ENCODE measurements at regions not wholly inside any gene's neighbourhood (a gene's known extent, or its start where the extent isn't known, plus 50 kb on each side); places are given as distances from the start of the nearest gene placed in this dataset.

- peak in 1 of 6 donors; percentile 18 for DNase-seq (ENCODE audit: low read depth in 4 of 6, low spot score in 6 of 6)
- H3K27ac ChIP-seq (ENCODE audit: low read depth, low read length) = no peak overlapping the region
- 100% methylated on average over 1 of the region's 1 CpG for WGBS (ENCODE audit: insufficient coverage)
- H3K9me3 ChIP-seq (ENCODE audit: control insufficient read depth, insufficient read depth, low read length) = no peaks in the 10 kb centered on the region
- H3K27me3 ChIP-seq (ENCODE audit: control insufficient read depth, insufficient read depth, low read length) = no peaks in the 10 kb centered on the region
- H3K36me3 ChIP-seq (ENCODE audit: control insufficient read depth, insufficient read depth, low read length) = no peaks in the 10 kb centered on the region
- peaks cover 3% of the 10 kb centered on the region for H3K4me1 ChIP-seq (ENCODE audit: control insufficient read depth, insufficient read depth, low read length)
- H3K4me3 ChIP-seq (ENCODE audit: low read depth, low read length) = no peak overlapping the region
Observed at GRCh38 chr6:40916845-40917244, 122.2 kb downstream of the UNC5CL start.

DNA sequence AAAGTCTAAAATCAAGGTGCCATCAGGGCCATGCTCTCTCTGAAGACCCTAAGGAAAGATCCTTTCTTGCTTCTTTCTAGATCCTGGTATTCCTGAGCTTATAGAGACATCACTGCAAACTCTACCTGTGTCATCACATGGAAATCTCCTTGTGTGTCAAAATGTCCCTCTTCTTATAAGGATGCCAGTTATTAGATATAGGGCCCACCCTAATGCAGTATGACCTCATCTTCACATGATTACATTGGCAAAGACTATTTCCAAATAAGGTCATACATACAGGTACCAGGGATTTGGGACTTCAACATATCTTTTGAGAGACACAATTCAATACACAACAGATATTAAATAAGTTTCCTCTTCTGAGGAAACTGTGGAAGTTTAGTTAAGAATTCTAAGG lies 123.9 kb downstream of the UNC5CL start:
- H3K27me3 ChIP-seq (ENCODE audit: control insufficient read depth, insufficient read depth, low read length) = no peaks in the 10 kb centered on the region
- no peak for DNase-seq (ENCODE audit: low read depth in 4 of 6, low spot score in 6 of 6)
- H3K27ac ChIP-seq (ENCODE audit: low read depth, low read length) = no peak overlapping the region
- H3K4me1 ChIP-seq (ENCODE audit: control insufficient read depth, insufficient read depth, low read length) = peaks cover 3% of the 10 kb centered on the region
- H3K4me3 ChIP-seq (ENCODE audit: low read depth, low read length) = no peak overlapping the region
- no peaks in the 10 kb centered on the region for H3K9me3 ChIP-seq (ENCODE audit: control insufficient read depth, insufficient read depth, low read length)
- no peaks in the 10 kb centered on the region for H3K36me3 ChIP-seq (ENCODE audit: control insufficient read depth, insufficient read depth, low read length)

DNA sequence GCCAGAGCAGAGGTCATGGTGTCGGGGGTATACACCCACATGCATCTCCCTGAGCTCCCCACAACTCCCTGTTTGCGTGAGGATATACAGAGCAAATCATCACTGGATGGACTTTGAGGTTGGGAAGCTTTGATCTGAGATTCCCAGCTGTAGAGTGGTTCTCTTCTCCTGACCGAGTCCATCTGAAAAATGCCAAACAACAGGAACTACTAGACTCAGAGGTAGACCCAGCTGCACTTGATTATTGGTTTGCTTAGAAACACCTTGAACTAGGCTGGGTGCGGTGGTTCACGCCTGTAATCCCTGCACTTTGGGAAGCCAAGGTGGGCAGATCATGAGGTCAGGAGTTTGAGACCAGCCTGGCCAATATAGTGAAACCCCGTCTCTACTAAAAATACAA lies 125.0 kb downstream of the UNC5CL start:
- Histone ChIP-seq H3K4me1 (ENCODE audit: control insufficient read depth, insufficient read depth, low read length) (peaks cover 3% of the 10 kb centered on the region), H3K4me3 (ENCODE audit: low read depth, low read length) (no peak overlapping the region), H3K9me3 (ENCODE audit: control insufficient read depth, insufficient read depth, low read length) (no peaks in the 10 kb centered on the region), H3K36me3 (ENCODE audit: control insufficient read depth, insufficient read depth, low read length) (no peaks in the 10 kb centered on the region), H3K27ac (ENCODE audit: low read depth, low read length) (no peak overlapping the region), H3K27me3 (ENCODE audit: control insufficient read depth, insufficient read depth, low read length) (no peaks in the 10 kb centered on the region)
- 96% methylated on average over 3 of the region's 6 CpGs for WGBS (ENCODE audit: insufficient coverage)
- DNase-seq (ENCODE audit: low read depth in 4 of 6, low spot score in 6 of 6) = no peak

DNA sequence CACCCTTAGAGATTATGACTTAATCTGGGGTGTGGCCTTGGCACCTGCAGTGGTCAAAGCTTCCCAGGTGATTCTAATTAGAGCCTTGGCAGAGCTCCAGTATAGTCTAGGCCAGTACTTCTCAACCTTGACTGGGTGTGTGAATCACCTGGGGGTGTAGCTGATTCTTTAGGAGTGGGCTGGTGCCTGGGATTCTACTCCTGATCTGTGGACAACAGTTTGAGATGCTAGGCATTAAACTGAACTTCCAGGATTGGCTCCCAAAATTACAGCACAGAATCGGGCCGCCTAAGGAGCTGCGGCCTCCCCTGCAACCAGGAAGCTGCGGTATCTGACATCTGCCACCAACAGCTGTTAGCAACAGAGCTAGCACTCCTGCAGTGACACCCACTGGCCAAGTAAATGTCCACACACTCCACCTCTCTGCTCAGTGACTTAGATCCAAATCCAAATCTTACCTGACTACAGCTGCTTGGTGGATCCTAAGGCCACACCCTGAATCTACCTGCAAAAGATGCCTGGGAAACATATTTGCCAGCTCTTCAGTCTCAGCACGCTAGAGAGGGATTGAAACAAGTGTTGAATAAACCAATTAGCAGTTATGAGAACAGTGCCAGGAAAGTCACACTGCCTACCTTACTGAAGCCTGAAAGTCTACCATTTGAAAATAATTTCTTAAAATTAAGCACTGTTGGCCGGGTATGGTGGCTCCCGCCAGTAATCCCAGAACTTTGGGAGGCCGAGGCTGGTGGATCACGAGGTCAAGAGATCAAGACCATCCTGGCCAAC lies 126.7 kb downstream of the UNC5CL start:
- Histone ChIP-seq H3K27ac (ENCODE audit: low read depth, low read length) (no peak overlapping the region), H3K27me3 (ENCODE audit: control insufficient read depth, insufficient read depth, low read length) (no peaks in the 10 kb centered on the region), H3K9me3 (ENCODE audit: control insufficient read depth, insufficient read depth, low read length) (no peaks in the 10 kb centered on the region), H3K36me3 (ENCODE audit: control insufficient read depth, insufficient read depth, low read length) (no peaks in the 10 kb centered on the region), H3K4me1 (ENCODE audit: control insufficient read depth, insufficient read depth, low read length) (peaks cover 6% of the 10 kb centered on the region), H3K4me3 (ENCODE audit: low read depth, low read length) (no peak overlapping the region)
- WGBS (ENCODE audit: insufficient coverage) = 67% methylated on average over 9 of the region's 9 CpGs
- DNase-seq (ENCODE audit: low read depth in 4 of 6, low spot score in 6 of 6) = peak in 4 of 6 donors; percentile 24 to 92 (median 46)

GRCh38 chr6:40910260-40910893 lies 128.6 kb downstream of the UNC5CL start:
- Histone ChIP-seq H3K27ac (ENCODE audit: low read depth, low read length) (no peak overlapping the region), H3K9me3 (ENCODE audit: control insufficient read depth, insufficient read depth, low read length) (no peaks in the 10 kb centered on the region), H3K4me3 (ENCODE audit: low read depth, low read length) (no peak overlapping the region), H3K4me1 (ENCODE audit: control insufficient read depth, insufficient read depth, low read length) (peaks cover 7% of the 10 kb centered on the region), H3K36me3 (ENCODE audit: control insufficient read depth, insufficient read depth, low read length) (no peaks in the 10 kb centered on the region), H3K27me3 (ENCODE audit: control insufficient read depth, insufficient read depth, low read length) (no peaks in the 10 kb centered on the region)
- DNase-seq (ENCODE audit: low read depth in 4 of 6, low spot score in 6 of 6) = no peak
- WGBS (ENCODE audit: insufficient coverage) = 96% methylated on average over 2 of the region's 2 CpGs

DNA sequence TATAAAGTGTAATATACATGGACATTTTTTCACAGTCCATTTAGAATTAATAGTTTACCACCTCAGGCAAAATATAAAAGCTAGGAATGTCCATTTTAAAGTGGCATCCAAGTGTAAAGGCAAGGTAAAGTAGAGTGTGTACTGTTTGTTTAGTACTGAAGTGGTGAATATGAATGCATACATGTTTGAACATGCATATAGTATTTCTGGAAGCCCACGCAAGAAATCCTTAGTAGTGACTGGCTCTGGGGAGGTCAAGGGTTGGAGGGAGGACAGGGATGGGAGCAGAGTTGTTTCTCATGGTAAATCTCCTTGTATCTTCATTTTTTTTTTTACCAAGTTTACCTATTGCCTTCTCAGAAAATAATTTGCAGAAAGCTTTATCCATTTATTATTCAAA lies 129.2 kb downstream of the UNC5CL start:
- H3K9me3 ChIP-seq (ENCODE audit: control insufficient read depth, insufficient read depth, low read length) = no peaks in the 10 kb centered on the region
- H3K27ac ChIP-seq (ENCODE audit: low read depth, low read length) = no peak overlapping the region
- H3K4me3 ChIP-seq (ENCODE audit: low read depth, low read length) = no peak overlapping the region
- peaks cover 7% of the 10 kb centered on the region for H3K4me1 ChIP-seq (ENCODE audit: control insufficient read depth, insufficient read depth, low read length)
- WGBS (ENCODE audit: insufficient coverage) = no CpG with 5 or more reads among the region's 1 CpG
- H3K27me3 ChIP-seq (ENCODE audit: control insufficient read depth, insufficient read depth, low read length) = no peaks in the 10 kb centered on the region
- DNase-seq (ENCODE audit: low read depth in 4 of 6, low spot score in 6 of 6) = no peak
- H3K36me3 ChIP-seq (ENCODE audit: control insufficient read depth, insufficient read depth, low read length) = no peaks in the 10 kb centered on the region

- Histone ChIP-seq H3K27me3 (ENCODE audit: control insufficient read depth, insufficient read depth, low read length) (no peaks in the 10 kb centered on the region), H3K4me1 (ENCODE audit: control insufficient read depth, insufficient read depth, low read length) (peaks cover 5% of the 10 kb centered on the region), H3K36me3 (ENCODE audit: control insufficient read depth, insufficient read depth, low read length) (no peaks in the 10 kb centered on the region), H3K27ac (ENCODE audit: low read depth, low read length) (no peak overlapping the region), H3K4me3 (ENCODE audit: low read depth, low read length) (no peak overlapping the region), H3K9me3 (ENCODE audit: control insufficient read depth, insufficient read depth, low read length) (no peaks in the 10 kb centered on the region)
- 51% methylated on average over 2 of the region's 4 CpGs for WGBS (ENCODE audit: insufficient coverage)
- peak in 2 of 6 donors; percentile 59 to 72 for DNase-seq (ENCODE audit: low read depth in 4 of 6, low spot score in 6 of 6)
Observed at GRCh38 chr6:40907198-40907701, 131.8 kb downstream of the UNC5CL start.

DNA sequence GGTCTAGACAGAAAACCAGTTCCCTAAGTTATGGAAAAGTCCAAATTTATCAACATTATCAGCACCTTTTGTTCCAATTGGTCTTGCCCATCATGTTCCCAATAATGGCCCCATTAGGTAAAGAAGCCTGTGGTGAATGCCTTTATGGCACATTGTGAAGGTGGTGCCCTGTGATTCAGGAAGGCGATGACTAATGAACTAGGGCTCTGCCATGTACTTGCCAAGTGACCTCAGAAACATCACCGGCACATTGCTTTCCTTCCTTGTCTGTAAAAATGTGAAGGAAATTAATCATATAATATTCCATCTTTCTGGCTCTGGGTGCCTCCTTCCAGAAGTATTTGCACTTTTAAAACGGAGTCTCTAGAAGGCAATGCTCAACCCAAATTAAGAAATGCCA lies 132.3 kb downstream of the UNC5CL start:
- H3K27ac ChIP-seq (ENCODE audit: low read depth, low read length) = no peak overlapping the region
- no peaks in the 10 kb centered on the region for H3K27me3 ChIP-seq (ENCODE audit: control insufficient read depth, insufficient read depth, low read length)
- no peak for DNase-seq (ENCODE audit: low read depth in 4 of 6, low spot score in 6 of 6)
- no CpG with 5 or more reads among the region's 3 CpGs for WGBS (ENCODE audit: insufficient coverage)
- H3K9me3 ChIP-seq (ENCODE audit: control insufficient read depth, insufficient read depth, low read length) = no peaks in the 10 kb centered on the region
- peaks cover 4% of the 10 kb centered on the region for H3K4me1 ChIP-seq (ENCODE audit: control insufficient read depth, insufficient read depth, low read length)
- H3K36me3 ChIP-seq (ENCODE audit: control insufficient read depth, insufficient read depth, low read length) = no peaks in the 10 kb centered on the region
- no peak overlapping the region for H3K4me3 ChIP-seq (ENCODE audit: low read depth, low read length)

- H3K27me3 ChIP-seq (ENCODE audit: control insufficient read depth, insufficient read depth, low read length) = no peaks in the 10 kb centered on the region
- H3K4me1 ChIP-seq (ENCODE audit: control insufficient read depth, insufficient read depth, low read length) = peaks cover 4% of the 10 kb centered on the region
- no peak overlapping the region for H3K27ac ChIP-seq (ENCODE audit: low read depth, low read length)
- WGBS (ENCODE audit: insufficient coverage) = 71% methylated on average over 1 of the region's 2 CpGs
- no peak for DNase-seq (ENCODE audit: low read depth in 4 of 6, low spot score in 6 of 6)
- H3K9me3 ChIP-seq (ENCODE audit: control insufficient read depth, insufficient read depth, low read length) = no peaks in the 10 kb centered on the region
- H3K36me3 ChIP-seq (ENCODE audit: control insufficient read depth, insufficient read depth, low read length) = no peaks in the 10 kb centered on the region
- H3K4me3 ChIP-seq (ENCODE audit: low read depth, low read length) = no peak overlapping the region
Observed at GRCh38 chr6:40904583-40905194, 134.3 kb downstream of the UNC5CL start.
